HFFc6 (cell line): ENCODE measurements at regions not wholly inside any gene's neighbourhood (a gene's known extent, or its start where the extent isn't known, plus 50 kb on each side); places are given as distances from the start of the nearest gene placed in this dataset.
A peak's percentile ranks its signal among the peaks of the same experiment; 100 is the strongest.

Experiments
- DNase-seq: peaks from one replicate; pipeline ENCODE4 v3.0.0-alpha.2; 2018
- H3K27ac Mint-ChIP-seq: 2 replicates; pipeline ENCODE4 v1.8.0; 2020; ENCODE audit warnings: mild to moderate bottlenecking, mixed read lengths
- H3K27me3 Mint-ChIP-seq: 2 replicates; pipeline ENCODE4 v1.8.0; 2021; ENCODE audit warnings: mild to moderate bottlenecking, moderate library complexity, mixed read lengths; ENCODE audit not compliant: insufficient read depth
- H3K36me3 Mint-ChIP-seq: 2 replicates; pipeline ENCODE4 v1.8.0; 2021; ENCODE audit warnings: low read depth, mixed read lengths
- H3K4me1 Mint-ChIP-seq: 2 replicates; pipeline ENCODE4 v1.8.0; 2020; ENCODE audit warnings: low read depth, mixed read lengths
- H3K4me3 Mint-ChIP-seq: 2 replicates; pipeline ENCODE4 v1.8.0; 2020; ENCODE audit warnings: mild to moderate bottlenecking, moderate library complexity, mixed read lengths
- H3K9me3 Mint-ChIP-seq: 2 replicates; pipeline ENCODE4 v1.8.0; 2020; ENCODE audit warnings: mild to moderate bottlenecking, mixed read lengths
- CTCF ChIP-seq: fragments of 200-600 bp; sonication (generic); IDR thresholded peaks from 2 replicates; pipeline ENCODE4 v1.5.0; 2021; ENCODE audit warnings: antibody characterized with exemption, mild to moderate bottlenecking

GRCh38 chr2:143936848-143937722 lies 582.8 kb downstream of the ZEB2 start:
- Mint-ChIP-seq H3K36me3 (no peaks in the 10 kb centered on the region), H3K27ac (peak overlapping the region; percentile 66; the same call in 1 of the 2 replicates), H3K4me1 (peaks cover 60% of the 10 kb centered on the region), H3K9me3 (no peaks in the 10 kb centered on the region), H3K4me3 (peak overlapping the region; percentile 87), H3K27me3 (no peaks in the 10 kb centered on the region)
- peak; percentile 7 for DNase-seq
- no peak for TF ChIP-seq CTCF

GRCh38 chr2:143936538-143936847 lies 583.4 kb downstream of the ZEB2 start:
- Mint-ChIP-seq H3K4me3 (peak overlapping the region; percentile 87), H3K27ac (peak overlapping the region; percentile 47; the same call in 1 of the 2 replicates), H3K4me1 (peaks cover 64% of the 10 kb centered on the region), H3K27me3 (no peaks in the 10 kb centered on the region; the same call in 1 of the 2 replicates), H3K9me3 (no peaks in the 10 kb centered on the region), H3K36me3 (no peaks in the 10 kb centered on the region)
- no peak for TF ChIP-seq CTCF
- DNase-seq: no peak

- DNase-seq: no peak
- Mint-ChIP-seq H3K27ac (no peak overlapping the region), H3K9me3 (no peaks in the 10 kb centered on the region), H3K27me3 (no peaks in the 10 kb centered on the region; the same call in 1 of the 2 replicates), H3K4me1 (peaks cover 59% of the 10 kb centered on the region), H3K4me3 (peak overlapping the region; percentile 87; the same call in 1 of the 2 replicates), H3K36me3 (no peaks in the 10 kb centered on the region)
- no peak for TF ChIP-seq CTCF
These were observed 584.5 kb downstream of the ZEB2 start for GRCh38 chr2:143935482-143935752.

GRCh38 chr2:143934626-143935481 lies 585.1 kb downstream of the ZEB2 start:
- peaks cover 54% of the 10 kb centered on the region for H3K4me1 Mint-ChIP-seq

More at GRCh38 chr2:143934626-143935481, 585.1 kb downstream of the ZEB2 start:
- no peaks in the 10 kb centered on the region for H3K36me3 Mint-ChIP-seq
- no peak overlapping the region for H3K27ac Mint-ChIP-seq
- DNase-seq: no peak
- peak overlapping the region; percentile 87; the same call in 1 of the 2 replicates for H3K4me3 Mint-ChIP-seq
- no peaks in the 10 kb centered on the region; the same call in 1 of the 2 replicates for H3K27me3 Mint-ChIP-seq
- H3K9me3 Mint-ChIP-seq: no peaks in the 10 kb centered on the region
- no peak for TF ChIP-seq CTCF
